ENCODE measurements at regions not wholly inside any gene's neighbourhood (a gene's known extent, or its start where the extent isn't known, plus 50 kb on each side); places are given as distances from the start of the nearest gene placed in this dataset.
A peak's percentile ranks its signal among the peaks of the same experiment; 100 is the strongest.

DNA sequence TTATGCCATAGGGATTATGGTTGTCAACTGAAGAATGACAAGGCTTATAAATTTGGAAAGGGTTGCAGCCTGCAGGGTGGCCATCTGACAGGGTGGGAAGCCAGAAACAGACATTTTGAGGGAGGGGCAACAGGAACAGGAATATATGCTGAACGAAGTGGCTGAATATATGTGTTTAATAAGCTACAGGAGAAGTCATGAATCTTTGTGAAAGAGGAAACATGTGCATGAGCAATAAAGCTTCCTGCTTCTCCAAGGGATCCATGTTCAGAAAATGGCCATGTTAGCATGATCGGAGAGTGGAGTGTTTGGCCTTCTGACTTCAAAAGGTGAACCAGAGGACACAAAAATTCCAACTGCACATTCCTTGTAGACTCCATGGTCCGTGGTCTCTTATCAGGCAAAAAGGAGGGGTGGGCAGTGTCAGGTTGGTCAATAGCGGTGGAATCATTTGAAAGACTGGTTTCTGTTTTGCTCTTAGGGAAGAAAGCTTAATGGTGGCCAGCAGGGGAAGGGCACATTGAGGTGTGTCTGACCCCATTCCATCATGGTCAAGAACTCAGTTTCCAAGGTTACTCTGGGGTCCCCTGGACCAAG is 144.1 kb downstream of the SOCS6 start:
- no peak for DNase-seq

DNA sequence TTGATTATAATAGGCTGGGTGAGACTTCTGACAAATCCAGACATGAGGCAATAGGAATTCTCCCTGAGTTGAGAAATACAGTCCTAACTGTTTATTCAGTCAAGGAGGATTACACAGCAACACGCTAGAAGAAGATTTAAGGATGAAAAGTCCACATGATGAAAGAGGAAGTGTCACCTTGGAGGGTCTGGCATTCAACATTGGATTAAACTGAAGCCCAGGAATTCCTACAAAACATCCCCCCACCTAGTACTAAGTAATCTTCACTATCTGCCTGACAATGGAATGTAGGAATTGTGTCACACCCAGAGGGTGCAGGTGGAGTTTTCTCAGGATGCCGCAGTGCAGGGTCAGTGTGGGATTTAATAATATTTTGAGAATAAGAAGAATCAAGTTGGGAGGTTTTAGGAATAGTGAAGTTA is 142.4 kb downstream of the SOCS6 start:
- no peak for DNase-seq

- DNase-seq: no peak
Measured at GRCh38 chr18:70430501-70431173, 141.8 kb downstream of the SOCS6 start.

- DNase-seq: no peak
Measured at GRCh38 chr18:70429847-70430500, 141.1 kb downstream of the SOCS6 start.

DNA sequence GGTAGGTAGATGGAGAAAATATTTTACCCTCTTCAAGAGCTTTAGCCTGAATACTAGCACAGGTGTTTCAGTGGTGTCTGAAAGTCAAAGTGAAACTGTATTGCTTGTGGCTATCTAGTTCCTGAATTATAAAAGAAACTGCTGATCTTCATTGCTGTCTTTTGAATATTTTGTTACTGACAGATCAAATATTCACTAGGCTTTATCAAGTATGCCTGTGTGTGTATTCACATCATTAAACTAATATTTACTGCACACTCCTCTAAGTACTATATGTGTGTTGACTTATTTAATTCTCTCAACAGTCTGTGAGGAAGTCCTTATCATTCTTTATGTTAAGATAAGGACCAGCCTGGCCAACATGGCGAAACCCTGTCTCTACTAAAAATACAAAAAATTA is 139.6 kb downstream of the SOCS6 start:
- DNase-seq: no peak

DNA sequence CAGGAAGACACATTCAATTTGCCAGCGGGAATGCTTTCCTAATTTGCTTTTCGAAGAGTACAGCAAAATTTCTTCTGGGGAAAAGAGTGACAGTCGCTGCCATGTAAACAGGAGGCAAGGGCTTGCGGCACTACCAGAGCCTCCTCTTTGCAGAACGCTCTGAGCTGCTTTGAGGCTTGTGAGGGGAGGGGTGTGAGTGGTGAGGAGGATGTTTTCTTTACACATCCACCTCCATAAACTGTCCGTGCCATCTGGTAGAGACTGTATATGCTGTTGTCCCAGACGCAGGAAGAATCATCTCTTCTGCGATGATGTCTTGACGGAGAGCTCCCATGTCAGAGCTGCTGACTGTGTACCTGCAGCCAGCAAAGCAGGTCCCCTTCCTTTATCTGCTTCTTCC is 138.0 kb downstream of the SOCS6 start:
- no peak for DNase-seq

DNA sequence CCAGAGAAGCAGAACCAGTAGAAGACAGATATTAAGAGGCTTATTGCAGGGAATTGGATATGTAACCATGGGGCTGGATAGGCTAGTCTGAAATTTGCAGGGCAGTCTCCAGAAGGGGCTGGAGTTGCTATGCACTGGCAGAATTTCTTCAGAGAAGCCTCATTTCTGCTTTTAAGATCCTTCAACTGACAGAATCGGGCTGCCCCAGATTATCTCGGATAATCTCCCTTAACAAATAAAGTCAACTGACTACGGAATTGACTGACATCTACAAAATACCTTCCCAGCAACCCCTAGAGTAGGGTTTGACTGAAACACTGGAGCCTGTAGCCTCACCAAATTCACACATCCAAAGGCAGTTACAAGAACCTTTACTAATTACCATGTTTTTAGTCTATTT is 136.4 kb downstream of the SOCS6 start:
- DNase-seq: no peak

DNA sequence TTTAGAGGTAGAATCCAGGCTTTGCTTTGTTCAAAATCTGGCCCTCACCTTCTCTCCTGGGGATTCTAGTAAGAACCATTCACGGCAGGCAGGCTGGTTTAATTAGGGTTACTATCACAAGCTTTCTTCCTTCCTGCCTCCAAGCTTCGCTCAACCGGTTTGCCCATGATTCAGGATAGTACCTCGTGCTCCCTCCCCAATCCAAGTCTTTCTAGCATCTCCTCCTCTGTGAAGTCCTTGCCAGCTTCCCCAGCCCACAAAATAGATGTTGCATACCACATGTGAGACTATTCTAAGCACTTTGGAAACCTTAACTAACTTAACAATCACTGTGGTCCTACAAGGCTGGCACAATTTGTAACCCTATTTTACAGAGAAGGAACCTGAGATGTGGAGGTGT is 135.1 kb downstream of the SOCS6 start:
- DNase-seq: no peak

GRCh38 chr18:70423120-70423519 is 134.3 kb downstream of the SOCS6 start:
- DNase-seq: no peak

GRCh38 chr18:70422391-70422965 is 133.6 kb downstream of the SOCS6 start:
- no peak for DNase-seq

GRCh38 chr18:70421471-70422390 is 132.9 kb downstream of the SOCS6 start:
- peak; percentile 3 to 9 for DNase-seq

GRCh38 chr18:70420146-70420898 is 131.5 kb downstream of the SOCS6 start:
- DNase-seq: no peak

DNA sequence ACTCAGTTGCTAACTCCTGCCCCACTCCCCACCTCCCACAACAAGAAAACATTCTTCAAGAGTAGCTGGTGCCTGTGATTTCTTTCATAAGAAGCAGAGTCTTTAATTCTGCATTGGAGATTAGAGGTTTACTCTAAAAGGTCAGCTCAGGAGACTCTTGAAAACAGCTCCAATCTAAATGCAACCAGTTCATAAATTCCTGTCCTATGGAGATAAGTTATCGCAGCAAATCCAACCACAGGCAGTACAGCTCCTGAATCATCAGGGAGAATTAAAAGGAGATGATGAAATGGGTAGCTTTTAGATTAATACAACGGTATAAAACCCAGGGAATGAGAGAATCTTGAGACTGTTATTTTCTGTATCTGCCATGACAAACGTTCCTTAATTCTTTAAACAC is 130.7 kb downstream of the SOCS6 start:
- DNase-seq: no peak

GRCh38 chr18:70418546-70419311 is 129.9 kb downstream of the SOCS6 start:
- peak in 1 of 2 experiments; percentile 9 for DNase-seq

GRCh38 chr18:70417847-70418246 is 129.0 kb downstream of the SOCS6 start:
- DNase-seq: no peak

GRCh38 chr18:70416496-70416895 is 127.7 kb downstream of the SOCS6 start:
- no peak for DNase-seq

GRCh38 chr18:70415823-70416488 is 127.1 kb downstream of the SOCS6 start:
- DNase-seq: no peak

DNA sequence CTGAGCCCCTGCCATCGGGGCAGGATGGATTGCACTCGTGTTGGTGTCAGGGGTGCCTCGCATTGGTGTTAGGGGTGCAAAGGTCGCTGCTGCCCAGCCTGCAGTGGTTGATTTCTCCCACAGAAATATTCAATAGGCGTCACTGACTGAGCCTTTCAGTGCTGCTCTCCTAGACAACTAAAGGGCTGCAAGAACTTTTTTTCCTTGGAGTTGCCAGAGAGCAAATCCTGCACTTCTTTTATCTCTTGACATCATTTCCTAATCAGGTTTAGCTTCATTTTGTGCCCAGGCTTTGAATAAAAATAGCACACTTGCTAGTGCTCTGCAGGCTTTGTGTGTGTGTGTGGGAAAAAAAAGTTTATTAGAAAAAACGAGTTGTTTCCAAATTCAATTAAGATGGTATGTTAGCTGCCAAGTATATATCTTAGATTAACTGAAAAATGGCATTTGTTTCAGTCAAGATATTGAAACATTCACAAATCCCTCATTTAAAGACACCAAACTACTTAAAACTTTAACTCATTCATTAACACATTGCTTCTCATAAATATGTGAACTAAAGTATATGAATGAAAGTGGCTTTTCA is 125.6 kb downstream of the SOCS6 start:
- no peak for DNase-seq

DNA sequence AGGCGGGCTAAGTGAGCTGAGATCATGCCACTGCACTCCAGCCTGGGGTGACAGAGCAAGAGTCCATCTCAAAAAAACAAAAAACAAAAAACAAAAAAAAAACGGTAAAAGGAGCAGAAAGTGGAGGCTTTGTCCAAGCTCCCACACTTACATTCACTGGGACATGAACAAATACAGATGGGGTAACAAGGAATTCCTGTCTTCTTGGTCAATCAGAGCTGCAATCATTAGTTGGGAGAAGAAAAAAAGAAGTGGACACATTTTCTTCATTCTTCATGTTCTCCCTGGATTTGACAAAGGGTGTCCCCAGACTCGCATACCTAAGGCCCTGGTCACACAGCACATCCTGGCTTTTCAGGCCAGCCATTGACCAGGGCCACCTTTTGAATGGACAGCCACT is 124.6 kb downstream of the SOCS6 start:
- no peak for DNase-seq

DNA sequence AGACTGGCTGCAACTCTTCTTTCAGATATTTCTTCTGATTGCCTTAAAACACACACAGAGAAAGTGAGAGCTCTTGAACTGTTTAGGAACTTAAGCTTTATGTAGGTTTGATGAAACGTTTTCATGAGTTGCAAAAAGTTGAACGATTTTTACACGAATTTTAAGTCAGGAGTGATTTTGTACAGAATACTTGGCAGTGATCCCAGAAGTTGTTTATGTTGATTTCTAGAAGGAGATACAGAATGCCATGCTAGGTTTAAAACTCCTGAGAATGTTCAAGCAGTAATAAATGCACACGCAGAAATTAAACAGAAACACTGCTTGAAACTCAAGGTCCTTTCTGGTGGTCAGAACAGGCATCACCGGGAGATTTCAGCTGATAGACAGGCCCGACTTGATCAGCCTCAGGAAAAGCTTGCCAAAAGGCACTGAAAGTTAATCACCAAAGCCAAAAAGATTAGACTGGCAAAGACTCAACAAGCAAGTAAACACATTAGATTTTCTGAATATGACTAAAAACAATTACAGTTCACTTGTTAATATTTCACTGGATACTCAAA is 123.1 kb downstream of the SOCS6 start:
- no peak for DNase-seq
